Activated T-helper 1 cell treated with anti-CD3 and anti-CD28 coated beads, Interleukin-12 subunit alpha, Interleukin-12 subunit beta, Interleukin-2, Interleukin-4 antibody, amounts not matched to agents 30 ng/mL and 10 ng/mL and 1 ng/mL, durations not matched to agents 14 hours and 24 hours and 36 hours (primary cell): ENCODE measurements at regions not wholly inside any gene's neighbourhood (a gene's known extent, or its start where the extent isn't known, plus 50 kb on each side); places are given as distances from the start of the nearest gene placed in this dataset.

Source experiments
- DNase-seq: peaks from one replicate; pipeline ENCODE4 v3.0.0; 2021; ENCODE audit warnings: low spot score
- H3K27ac Mint-ChIP-seq: one replicate; pipeline ENCODE4 v1.8.0; 2021; ENCODE audit warnings: mild to moderate bottlenecking, mixed read lengths
- H3K27me3 Mint-ChIP-seq: one replicate; pipeline ENCODE4 v1.8.0; 2022; ENCODE audit warnings: mild to moderate bottlenecking, moderate library complexity, mixed read lengths; ENCODE audit not compliant: insufficient read depth
- H3K36me3 Mint-ChIP-seq: one replicate; pipeline ENCODE4 v1.8.0; 2021; ENCODE audit warnings: low read depth, mixed read lengths
- H3K4me1 Mint-ChIP-seq: one replicate; pipeline ENCODE4 v1.8.0; 2021; ENCODE audit warnings: low read depth, mixed read lengths
- H3K4me3 Mint-ChIP-seq: one replicate; pipeline ENCODE4 v1.8.0; 2021; ENCODE audit warnings: mild to moderate bottlenecking, moderate library complexity, mixed read lengths
- H3K9me3 Mint-ChIP-seq: one replicate; pipeline ENCODE4 v1.8.0; 2021; ENCODE audit warnings: mixed read lengths
- intact Hi-C: fragments of 100-400 bp; cut with micrococcal nuclease; formaldehyde crosslinking; loops from one replicate; pipeline ENCODE4 v1.15.1; 2024

DNA sequence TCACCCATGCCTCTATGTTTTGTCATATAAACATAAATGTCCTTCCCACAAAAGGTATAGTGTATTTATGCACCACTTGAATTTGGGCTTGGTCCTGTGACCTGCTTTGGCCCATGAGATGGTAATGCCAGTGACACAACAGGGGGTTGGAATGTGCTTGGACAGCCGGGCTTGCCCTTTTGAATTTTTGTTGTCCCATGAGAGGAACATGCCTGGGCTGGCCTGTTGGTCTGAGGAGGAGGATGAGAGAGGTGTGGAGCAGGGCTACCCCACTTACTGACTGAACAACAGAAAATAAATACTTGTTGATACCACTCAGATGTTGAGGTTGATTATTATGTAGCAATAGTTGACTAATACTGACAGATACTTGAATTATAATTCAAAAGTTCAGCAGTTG is 63.2 kb upstream of the TCF4 start:
- Mint-ChIP-seq H3K27me3 (no peaks in the 10 kb centered on the region), H3K4me3 (no peak overlapping the region), H3K36me3 (no peaks in the 10 kb centered on the region), H3K9me3 (no peaks in the 10 kb centered on the region), H3K4me1 (no peaks in the 10 kb centered on the region), H3K27ac (no peak overlapping the region)
- DNase-seq = no peak
- intact Hi-C loops = no loop called here

DNA sequence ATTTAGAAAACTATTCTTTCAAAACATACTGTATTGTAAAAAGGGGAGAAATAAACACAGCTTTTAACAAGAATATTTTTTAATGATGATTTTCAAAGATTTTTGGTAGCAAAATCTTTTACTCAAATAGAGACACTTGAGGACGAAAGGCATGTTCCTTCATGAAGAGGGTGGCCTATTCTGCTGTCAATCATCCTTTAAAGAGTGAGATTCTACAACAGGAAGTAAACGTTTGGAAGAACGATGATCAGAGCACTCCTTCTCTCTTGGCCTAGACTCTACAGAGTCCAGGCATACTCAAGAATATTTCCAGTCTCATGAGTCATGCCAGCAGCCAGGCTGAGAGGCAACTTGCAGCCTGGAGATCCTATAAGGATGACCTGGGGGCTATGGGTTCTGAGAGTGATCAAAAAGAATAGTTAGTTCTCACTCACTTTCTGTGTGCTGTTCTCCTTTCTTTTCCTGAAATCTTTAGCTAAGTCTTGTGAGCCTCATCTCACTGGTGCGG is 62.4 kb upstream of the TCF4 start:
- H3K9me3 Mint-ChIP-seq = no peaks in the 10 kb centered on the region
- no peak overlapping the region for H3K27ac Mint-ChIP-seq
- intact Hi-C loops = no loop called here
- H3K27me3 Mint-ChIP-seq = no peaks in the 10 kb centered on the region
- no peak for DNase-seq
- H3K4me1 Mint-ChIP-seq = no peaks in the 10 kb centered on the region
- no peak overlapping the region for H3K4me3 Mint-ChIP-seq
- no peaks in the 10 kb centered on the region for H3K36me3 Mint-ChIP-seq

DNA sequence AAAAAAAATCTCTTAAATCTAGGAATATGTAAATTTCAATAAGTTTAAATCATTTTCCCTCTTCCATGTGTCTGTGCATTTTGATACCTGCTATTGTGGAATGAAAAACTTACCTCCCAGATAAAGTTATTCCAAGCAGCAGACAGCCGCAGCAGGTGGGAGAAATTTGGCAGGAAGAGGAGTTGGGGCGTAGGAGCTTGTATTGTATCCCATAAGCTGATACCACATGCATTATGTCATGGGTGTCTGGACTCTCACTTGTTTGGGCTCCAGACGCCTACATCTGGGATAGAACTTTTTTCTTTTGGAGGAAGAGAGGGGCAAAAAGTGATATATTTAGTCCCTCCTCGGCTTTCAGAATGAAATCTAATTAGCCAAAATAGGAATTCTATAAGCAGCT is 59.3 kb upstream of the TCF4 start:
- intact Hi-C loops = no loop called here
- Mint-ChIP-seq H3K9me3 (no peaks in the 10 kb centered on the region), H3K27ac (no peak overlapping the region), H3K27me3 (no peaks in the 10 kb centered on the region), H3K4me3 (no peak overlapping the region), H3K4me1 (no peaks in the 10 kb centered on the region), H3K36me3 (no peaks in the 10 kb centered on the region)
- DNase-seq = no peak

DNA sequence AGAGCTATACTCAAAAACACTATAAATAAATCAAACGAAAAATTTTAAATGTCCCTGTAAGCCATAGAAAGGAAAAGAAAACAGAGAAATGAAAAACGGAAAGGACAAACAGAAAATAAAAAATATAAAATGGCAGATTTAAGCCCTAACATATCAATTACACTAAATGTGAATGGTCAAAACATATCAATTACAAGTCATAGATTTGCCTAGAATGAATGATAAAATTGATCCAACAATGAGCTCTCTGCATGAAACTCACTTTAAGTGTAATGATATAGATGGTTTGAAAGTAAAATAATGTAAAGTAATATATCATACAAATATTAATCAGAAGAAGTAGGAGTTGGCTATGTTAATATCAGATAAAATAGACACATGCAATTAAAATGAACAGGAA is 54.2 kb upstream of the TCF4 start:
- Mint-ChIP-seq H3K4me1 (no peaks in the 10 kb centered on the region), H3K9me3 (peaks cover 3% of the 10 kb centered on the region), H3K36me3 (no peaks in the 10 kb centered on the region), H3K27ac (no peak overlapping the region), H3K4me3 (no peak overlapping the region), H3K27me3 (no peaks in the 10 kb centered on the region)
- intact Hi-C loops = no loop called here
- no peak for DNase-seq

DNA sequence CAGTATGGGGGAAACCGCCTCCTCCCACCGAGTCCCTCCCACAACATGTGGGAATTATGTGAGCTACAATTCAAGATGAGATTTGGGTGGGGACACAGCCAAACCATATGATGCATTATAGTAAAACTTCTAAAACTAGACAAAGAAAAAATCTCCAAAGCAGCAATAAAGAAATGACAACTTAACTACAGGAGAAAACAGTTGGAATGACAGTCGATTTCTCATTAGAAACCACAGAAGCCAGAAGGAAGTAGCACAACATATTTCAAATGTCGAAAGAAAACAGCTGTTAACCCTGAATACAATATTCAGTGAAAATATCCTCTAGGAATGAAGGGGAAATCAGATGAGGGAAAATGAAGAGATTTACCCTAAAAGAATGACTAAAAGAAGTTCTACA is 53.5 kb upstream of the TCF4 start:
- H3K9me3 Mint-ChIP-seq = peaks cover 3% of the 10 kb centered on the region
- H3K36me3 Mint-ChIP-seq = no peaks in the 10 kb centered on the region
- no peaks in the 10 kb centered on the region for H3K27me3 Mint-ChIP-seq
- DNase-seq = no peak
- no peak overlapping the region for H3K27ac Mint-ChIP-seq
- no peaks in the 10 kb centered on the region for H3K4me1 Mint-ChIP-seq
- intact Hi-C loops = no loop called here
- H3K4me3 Mint-ChIP-seq = no peak overlapping the region
